Thoracic aorta (tissue), 2 donors: ENCODE measurements at regions not wholly inside any gene's neighbourhood (a gene's known extent, or its start where the extent isn't known, plus 50 kb on each side); places are given as distances from the start of the nearest gene placed in this dataset.
"Not testable (repeated sequence)": the region's sequence is repeated elsewhere in the genome, so short reads cannot be mapped to it uniquely, and the experiment has no call there.

ENCODE experiments used
- ATAC-seq: fragments of 150-250 bp; one replicate; pipeline ENCODE4 v1.8.0; 2017; ENCODE audit warnings: low read depth; ENCODE audit not compliant: insufficient number of reproducible peaks, low FRiP score
- DNase-seq: peaks from one replicate; pipeline ENCODE4 v3.0.0-alpha.2; 2020; ENCODE audit warnings: low spot score
- H3K27ac ChIP-seq, 2 donors: fragments of 200-600 bp; sonication (generic); 1 replicate in 1 of 2; 2 replicates in 1 of 2; pipeline ENCODE4 v1.5.1; 2016; ENCODE audit warnings: mild to moderate bottlenecking in 2 of 2, moderate library complexity in 2 of 2
- H3K27me3 ChIP-seq: fragments of 200-600 bp; sonication (generic); replicated peaks from 2 replicates; pipeline ENCODE4 v1.6.0; 2016; ENCODE audit warnings: mild to moderate bottlenecking; ENCODE audit not compliant: insufficient read depth
- H3K36me3 ChIP-seq: fragments of 200-600 bp; sonication (generic); one replicate; pipeline ENCODE4 v1.5.1; 2016
- H3K4me1 ChIP-seq, 2 donors: fragments of 200-600 bp; sonication (generic); 1 replicate in 1 of 2; 2 replicates in 1 of 2; pipeline versions ENCODE4 v1.5.1 to v1.6.0; 2016; ENCODE audit warnings: low read depth in 2 of 2, mild to moderate bottlenecking in 1 of 2; ENCODE audit not compliant: control insufficient read depth in 1 of 2
- H3K4me3 ChIP-seq: fragments of 200-600 bp; sonication (generic); 2 replicates; pipeline ENCODE4 v1.5.1; 2016; ENCODE audit warnings: mild to moderate bottlenecking
- H3K9me3 ChIP-seq: fragments of 200-600 bp; sonication (generic); 2 replicates; pipeline ENCODE4 v1.5.1; 2016
- CTCF ChIP-seq: fragments of 200-600 bp; sonication (generic); IDR thresholded peaks from one replicate; pipeline ENCODE4 v1.5.1; 2019; ENCODE audit warnings: antibody characterized with exemption

- Histone ChIP-seq H3K4me1 (no peaks in the 10 kb centered on the region), H3K27ac (no peak overlapping the region), H3K36me3 (no peaks in the 10 kb centered on the region), H3K4me3 (peak overlapping the region; percentile 26), H3K27me3 (no peaks in the 10 kb centered on the region), H3K9me3 (no peaks in the 10 kb centered on the region)
- TF ChIP-seq CTCF: no peak
- ATAC-seq: no peak
- DNase-seq: no peak
Measured at GRCh38 chrX:112941209-112941837, 100.7 kb upstream of the AMOT start.

GRCh38 chrX:112935029-112935428 is 94.4 kb upstream of the AMOT start:
- TF ChIP-seq CTCF: no peak
- no peak overlapping the region for H3K27ac ChIP-seq
- no peak overlapping the region for H3K4me3 ChIP-seq
- H3K4me1 ChIP-seq: no peaks in the 10 kb centered on the region
- no peaks in the 10 kb centered on the region for H3K36me3 ChIP-seq
- H3K27me3 ChIP-seq: no peaks in the 10 kb centered on the region
- H3K9me3 ChIP-seq: no peaks in the 10 kb centered on the region
- ATAC-seq: no peak
- DNase-seq: no peak

- no peak overlapping the region for H3K4me3 ChIP-seq
- no peaks in the 10 kb centered on the region for H3K27me3 ChIP-seq
- TF ChIP-seq CTCF: no peak
- no peaks in the 10 kb centered on the region for H3K9me3 ChIP-seq
- no peaks in the 10 kb centered on the region for H3K4me1 ChIP-seq
- H3K27ac ChIP-seq: no peak overlapping the region
- no peak for DNase-seq
- ATAC-seq: no peak
- H3K36me3 ChIP-seq: no peaks in the 10 kb centered on the region
Measured at GRCh38 chrX:112931900-112932299, 91.3 kb upstream of the AMOT start.

GRCh38 chrX:112931478-112931877 is 90.8 kb upstream of the AMOT start:
- no peak overlapping the region for H3K27ac ChIP-seq
- H3K27me3 ChIP-seq: no peaks in the 10 kb centered on the region
- H3K4me3 ChIP-seq: no peak overlapping the region
- DNase-seq (no peak), ATAC-seq (no peak)
- TF ChIP-seq CTCF: no peak
- no peaks in the 10 kb centered on the region for H3K4me1 ChIP-seq
- no peaks in the 10 kb centered on the region for H3K36me3 ChIP-seq
- no peaks in the 10 kb centered on the region for H3K9me3 ChIP-seq

GRCh38 chrX:112923381-112923780 is 82.8 kb upstream of the AMOT start:
- not testable (repeated sequence) for DNase-seq, H3K4me1 ChIP-seq, ATAC-seq, H3K4me3 ChIP-seq, H3K36me3 ChIP-seq, H3K27me3 ChIP-seq, H3K27ac ChIP-seq, H3K9me3 ChIP-seq

- H3K4me3 ChIP-seq: no peak overlapping the region
- no peaks in the 10 kb centered on the region for H3K4me1 ChIP-seq
- TF ChIP-seq CTCF: no peak
- H3K27me3 ChIP-seq: no peaks in the 10 kb centered on the region
- DNase-seq: no peak
- H3K27ac ChIP-seq: no peak overlapping the region
- H3K36me3 ChIP-seq: no peaks in the 10 kb centered on the region
- no peak for ATAC-seq
- no peaks in the 10 kb centered on the region for H3K9me3 ChIP-seq
Measured at GRCh38 chrX:112913807-112914206, 73.2 kb upstream of the AMOT start.
